Epithelial cell of esophagus (primary cell): ENCODE measurements at regions not wholly inside any gene's neighbourhood (a gene's known extent, or its start where the extent isn't known, plus 50 kb on each side); places are given as distances from the start of the nearest gene placed in this dataset.
"Not testable (repeated sequence)": the region's sequence is repeated elsewhere in the genome, so short reads cannot be mapped to it uniquely, and the experiment has no call there.

Source experiments
- DNase-seq: peaks from one replicate; pipeline ENCODE4 v3.0.0; 2010; ENCODE audit warnings: low read depth
- H3K4me3 ChIP-seq: 2 replicates; pipeline ENCODE4 v1.5.1; 2011; ENCODE audit warnings: mild to moderate bottlenecking, low read length, control low read depth
- CTCF ChIP-seq: IDR thresholded peaks from 2 replicates; pipeline ENCODE4 v1.5.1; 2011; ENCODE audit warnings: low read depth, mild to moderate bottlenecking, low read length, control low read depth, inconsistent platforms; ENCODE audit not compliant: insufficient read depth; ENCODE audit errors: missing control alignments

GRCh38 chr7:32223071-32223650 lies 153.0 kb upstream of the PDE1C start:
- DNase-seq, result no peak
- no peak for TF ChIP-seq CTCF

GRCh38 chr7:32222251-32222900 lies 152.2 kb upstream of the PDE1C start:
- DNase-seq, result no peak
- TF ChIP-seq CTCF, result no peak

More at GRCh38 chr7:32223071-32223650, 153.0 kb upstream of the PDE1C start:
- H3K4me3 ChIP-seq, result no peak overlapping the region

GRCh38 chr7:32221736-32222135 lies 151.5 kb upstream of the PDE1C start:
- no peak overlapping the region for H3K4me3 ChIP-seq
- TF ChIP-seq CTCF, result no peak
- DNase-seq, result no peak

More at GRCh38 chr7:32222251-32222900, 152.2 kb upstream of the PDE1C start:
- no peak overlapping the region for H3K4me3 ChIP-seq

GRCh38 chr7:32221056-32221455 lies 150.8 kb upstream of the PDE1C start:
- no peak for DNase-seq
- no peak for TF ChIP-seq CTCF
- H3K4me3 ChIP-seq, result no peak overlapping the region

- DNase-seq, H3K4me3 ChIP-seq: not testable (repeated sequence)
Observed at GRCh38 chr7:32219831-32220230, 149.6 kb upstream of the PDE1C start.

GRCh38 chr7:32219416-32219815 lies 149.2 kb upstream of the PDE1C start:
- no peak for TF ChIP-seq CTCF
- DNase-seq, result no peak
- H3K4me3 ChIP-seq, result no peak overlapping the region

GRCh38 chr7:32218741-32219288 lies 148.6 kb upstream of the PDE1C start:
- H3K4me3 ChIP-seq, result no peak overlapping the region
- no peak for TF ChIP-seq CTCF
- DNase-seq, result no peak
